HFFc6 (cell line): ENCODE measurements at regions not wholly inside any gene's neighbourhood (a gene's known extent, or its start where the extent isn't known, plus 50 kb on each side); places are given as distances from the start of the nearest gene placed in this dataset.

Experiments used
- DNase-seq: peaks from one replicate; pipeline ENCODE4 v3.0.0-alpha.2; 2018
- H3K27ac Mint-ChIP-seq: 2 replicates; pipeline ENCODE4 v1.8.0; 2020; ENCODE audit warnings: mild to moderate bottlenecking, mixed read lengths
- H3K27me3 Mint-ChIP-seq: 2 replicates; pipeline ENCODE4 v1.8.0; 2021; ENCODE audit warnings: mild to moderate bottlenecking, moderate library complexity, mixed read lengths; ENCODE audit not compliant: insufficient read depth
- H3K36me3 Mint-ChIP-seq: 2 replicates; pipeline ENCODE4 v1.8.0; 2021; ENCODE audit warnings: low read depth, mixed read lengths
- H3K4me1 Mint-ChIP-seq: 2 replicates; pipeline ENCODE4 v1.8.0; 2020; ENCODE audit warnings: low read depth, mixed read lengths
- H3K4me3 Mint-ChIP-seq: 2 replicates; pipeline ENCODE4 v1.8.0; 2020; ENCODE audit warnings: mild to moderate bottlenecking, moderate library complexity, mixed read lengths
- H3K9me3 Mint-ChIP-seq: 2 replicates; pipeline ENCODE4 v1.8.0; 2020; ENCODE audit warnings: mild to moderate bottlenecking, mixed read lengths
- CTCF ChIP-seq: fragments of 200-600 bp; sonication (generic); IDR thresholded peaks from 2 replicates; pipeline ENCODE4 v1.5.0; 2021; ENCODE audit warnings: antibody characterized with exemption, mild to moderate bottlenecking

GRCh38 chr11:92550871-92551270, 326.3 kb downstream of the FAT3 start:
- Mint-ChIP-seq H3K9me3 (peaks cover 16% of the 10 kb centered on the region; the same call in 1 of the 2 replicates), H3K27ac (no peak overlapping the region)

GRCh38 chr11:92552942-92553341, 328.3 kb downstream of the FAT3 start:
- Mint-ChIP-seq H3K36me3 (no peaks in the 10 kb centered on the region; the same call in 1 of the 2 replicates), H3K27me3 (peaks cover 3% of the 10 kb centered on the region; the same call in 1 of the 2 replicates), H3K4me3 (no peak overlapping the region), H3K4me1 (no peaks in the 10 kb centered on the region), H3K27ac (no peak overlapping the region), H3K9me3 (peaks cover 11% of the 10 kb centered on the region; the same call in 1 of the 2 replicates)
- peak; percentile 47 for TF ChIP-seq CTCF
- DNase-seq = no peak

More at GRCh38 chr11:92550871-92551270, 326.3 kb downstream of the FAT3 start:
- Mint-ChIP-seq H3K4me1 (no peaks in the 10 kb centered on the region), H3K27me3 (peaks cover 4% of the 10 kb centered on the region; the same call in 1 of the 2 replicates), H3K4me3 (no peak overlapping the region), H3K36me3 (no peaks in the 10 kb centered on the region)
- DNase-seq = no peak
- TF ChIP-seq CTCF = no peak

GRCh38 chr11:92554688-92555087, 330.1 kb downstream of the FAT3 start:
- H3K4me1 Mint-ChIP-seq = no peaks in the 10 kb centered on the region

GRCh38 chr11:92556431-92556830, 331.8 kb downstream of the FAT3 start:
- Mint-ChIP-seq H3K4me3 (no peak overlapping the region), H3K36me3 (no peaks in the 10 kb centered on the region; the same call in 1 of the 2 replicates), H3K27me3 (0 out of 2 replicates have a peak, but pooled peaks cover 1% of the 10 kb centered on the region), H3K27ac (no peak overlapping the region), H3K4me1 (no peaks in the 10 kb centered on the region), H3K9me3 (peaks cover 6% of the 10 kb centered on the region; the same call in 1 of the 2 replicates)
- TF ChIP-seq CTCF = no peak
- no peak for DNase-seq

More at GRCh38 chr11:92554688-92555087, 330.1 kb downstream of the FAT3 start:
- no peak overlapping the region for H3K27ac Mint-ChIP-seq
- H3K4me3 Mint-ChIP-seq = no peak overlapping the region
- peaks cover 3% of the 10 kb centered on the region; the same call in 1 of the 2 replicates for H3K27me3 Mint-ChIP-seq
- H3K9me3 Mint-ChIP-seq = peaks cover 11% of the 10 kb centered on the region; the same call in 1 of the 2 replicates
- TF ChIP-seq CTCF = no peak
- H3K36me3 Mint-ChIP-seq = no peaks in the 10 kb centered on the region; the same call in 1 of the 2 replicates
- no peak for DNase-seq

- Mint-ChIP-seq H3K27ac (no peak overlapping the region), H3K4me1 (no peaks in the 10 kb centered on the region), H3K27me3 (0 out of 2 replicates have a peak, but pooled peaks cover 1% of the 10 kb centered on the region), H3K4me3 (no peak overlapping the region), H3K9me3 (peaks cover 6% of the 10 kb centered on the region; the same call in 1 of the 2 replicates), H3K36me3 (no peaks in the 10 kb centered on the region; the same call in 1 of the 2 replicates)
- DNase-seq = no peak
- TF ChIP-seq CTCF = no peak
These were observed 333.3 kb downstream of the FAT3 start for GRCh38 chr11:92557879-92558278.
